Eye (tissue), 1 donor: ENCODE measurements at regions not wholly inside any gene's neighbourhood (a gene's known extent, or its start where the extent isn't known, plus 50 kb on each side); places are given as distances from the start of the nearest gene placed in this dataset.
"Not testable (repeated sequence)": the region's sequence is repeated elsewhere in the genome, so short reads cannot be mapped to it uniquely, and the experiment has no call there.

ENCODE experiments used
- DNase-seq: peaks from one replicate; pipeline ENCODE4 v3.0.0-alpha.2; 2015

- no peak for DNase-seq
Measured at GRCh38 chr21:33993286-33994231, 78.0 kb upstream of the ATP5PO start.

DNA sequence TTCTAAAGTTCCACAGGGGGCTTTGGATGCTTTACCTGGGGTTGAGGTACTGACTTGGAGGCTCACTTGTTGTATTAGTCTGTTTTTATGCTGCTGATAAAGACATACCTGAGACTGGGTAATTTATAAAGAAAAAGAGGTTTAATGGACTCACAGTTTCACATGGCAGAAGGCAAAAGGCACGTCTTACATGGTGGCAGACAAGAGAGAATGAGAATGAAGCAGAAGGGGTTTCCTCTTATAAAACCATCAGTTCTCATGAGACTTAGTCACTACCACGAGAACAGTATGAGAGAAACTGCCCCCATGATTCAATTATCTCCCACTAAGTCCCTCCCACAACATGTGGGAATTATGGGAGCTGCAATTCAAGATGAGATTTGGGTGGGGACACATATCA is 76.8 kb upstream of the ATP5PO start:
- not testable (repeated sequence) for DNase-seq

DNA sequence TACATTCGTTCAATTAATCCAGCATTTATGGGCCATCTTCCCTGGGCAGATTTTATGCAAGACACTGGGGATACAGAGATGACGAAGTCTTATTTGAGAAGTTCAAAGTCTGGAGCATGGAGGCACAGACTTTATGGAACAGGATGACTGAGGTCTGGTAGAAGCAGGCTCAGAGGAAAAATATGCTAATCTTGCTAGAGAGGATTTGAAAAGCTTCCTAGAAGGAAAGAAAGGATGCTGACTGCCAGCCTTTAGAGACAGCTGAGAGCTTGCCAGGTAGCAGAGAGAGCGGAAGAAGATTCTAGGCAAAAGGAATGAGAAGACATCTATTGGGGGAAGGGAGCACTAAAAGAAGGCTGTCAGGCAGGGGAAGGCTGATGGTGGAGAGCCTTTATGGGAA is 75.5 kb upstream of the ATP5PO start:
- DNase-seq, result no peak

DNA sequence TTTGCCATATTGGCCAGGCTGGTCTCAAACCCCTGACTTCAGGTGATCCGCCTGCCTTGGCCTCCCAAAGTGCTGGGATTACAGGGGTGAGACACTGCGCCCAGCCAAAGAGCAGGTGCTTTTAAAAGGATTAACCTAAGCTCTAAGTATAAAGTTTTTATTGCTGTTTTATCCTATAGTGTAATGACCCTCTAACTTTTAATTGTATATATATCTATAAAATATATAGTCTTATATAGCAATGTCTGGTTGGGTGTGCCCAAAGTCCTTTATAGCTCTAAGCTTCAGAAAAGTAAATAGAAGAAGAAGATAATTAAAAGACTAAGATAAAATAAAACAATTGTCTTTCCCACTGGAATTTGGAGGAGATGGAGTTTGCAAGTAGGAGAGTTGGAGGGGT is 73.8 kb upstream of the ATP5PO start:
- no peak for DNase-seq

- DNase-seq, result no peak
Measured at GRCh38 chr21:33988237-33989017, 72.8 kb upstream of the ATP5PO start.

GRCh38 chr21:33987461-33987860 is 71.9 kb upstream of the ATP5PO start:
- DNase-seq, result no peak

GRCh38 chr21:33985117-33986050 is 69.8 kb upstream of the ATP5PO start:
- DNase-seq, result no peak

- no peak for DNase-seq
Measured at GRCh38 chr21:33984021-33984481, 68.4 kb upstream of the ATP5PO start.

- no peak for DNase-seq
Measured at GRCh38 chr21:33981391-33982101, 65.9 kb upstream of the ATP5PO start.

- DNase-seq, result no peak
Measured at GRCh38 chr21:33980276-33980916, 64.8 kb upstream of the ATP5PO start.

GRCh38 chr21:33978585-33978984 is 63.0 kb upstream of the ATP5PO start:
- no peak for DNase-seq

GRCh38 chr21:33977721-33978369 is 62.2 kb upstream of the ATP5PO start:
- no peak for DNase-seq

- DNase-seq, result no peak
Measured at GRCh38 chr21:33977017-33977720, 61.6 kb upstream of the ATP5PO start.

- peak; percentile 66 for DNase-seq
Measured at GRCh38 chr21:33976082-33977016, 60.7 kb upstream of the ATP5PO start.

DNA sequence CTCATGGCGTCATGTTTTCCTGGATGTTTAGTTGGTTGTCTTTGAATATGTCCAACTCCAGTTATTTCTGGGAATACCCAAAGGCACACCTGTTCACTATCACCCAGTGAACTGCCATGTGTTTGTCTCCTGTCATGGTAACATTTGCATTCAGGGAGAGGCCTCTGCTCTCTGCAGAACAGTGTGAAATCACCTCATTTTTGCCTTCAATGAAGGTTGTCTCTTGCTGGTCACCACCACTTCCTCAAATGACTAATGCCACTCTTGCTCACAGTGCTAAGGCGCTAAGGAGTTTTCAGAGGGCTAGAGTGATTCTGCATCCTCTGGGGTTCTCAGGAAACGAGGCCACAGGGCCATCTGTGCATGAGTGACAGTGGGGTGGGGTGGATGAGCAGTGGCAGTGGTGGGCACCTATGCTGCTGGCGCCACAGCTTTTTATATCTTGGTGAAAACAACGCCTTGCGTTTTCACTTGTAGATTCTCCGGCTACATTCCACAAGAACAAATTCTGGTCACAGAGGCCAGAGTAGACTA is 60.0 kb upstream of the ATP5PO start:
- no peak for DNase-seq

- no peak for DNase-seq
Measured at GRCh38 chr21:33974513-33975468, 59.2 kb upstream of the ATP5PO start.

GRCh38 chr21:33973268-33973667 is 57.7 kb upstream of the ATP5PO start:
- no peak for DNase-seq

- DNase-seq, result no peak
Measured at GRCh38 chr21:33972539-33972938, 56.9 kb upstream of the ATP5PO start.
